ENCODE measurements at regions not wholly inside any gene's neighbourhood (a gene's known extent, or its start where the extent isn't known, plus 50 kb on each side); places are given as distances from the start of the nearest gene placed in this dataset.

GRCh38 chr11:19576054-19576453 is 136.6 kb upstream of the NAV2 start:
- TF ChIP-seq CTCF (IDR thresholded peaks at IDR 0.05) (no peak), POLR2A (IDR thresholded peaks at IDR 0.05) (no peak)
